ENCODE measurements at regions not wholly inside any gene's neighbourhood (a gene's known extent, or its start where the extent isn't known, plus 50 kb on each side); places are given as distances from the start of the nearest gene placed in this dataset.

DNA sequence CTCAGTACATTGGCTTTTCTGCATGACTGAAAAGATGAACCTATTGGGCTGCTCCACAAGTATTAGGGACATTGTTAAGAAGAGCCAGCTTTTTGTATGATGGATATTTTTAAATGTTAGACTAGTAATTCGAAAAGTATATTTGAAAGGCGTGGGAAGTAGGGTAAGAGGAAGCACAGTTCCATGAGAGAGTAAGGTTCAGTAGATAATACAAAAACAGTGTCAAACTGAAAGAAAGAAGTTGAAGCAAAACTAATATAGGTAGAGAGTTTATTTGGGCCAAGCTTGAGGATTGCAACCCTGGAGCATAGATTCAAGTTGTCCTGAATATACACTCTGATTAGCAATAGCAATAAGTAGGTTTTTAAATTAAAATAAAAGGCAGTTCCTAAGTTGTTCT, 193.9 kb downstream of the RASSF9 start:
- H3K4me1 ChIP-seq: no peaks in the 10 kb centered on the region
- no peaks in the 10 kb centered on the region for H3K27me3 ChIP-seq
- intact Hi-C loops (cut with DNase I): no loop called here
- H3K4me3 ChIP-seq: no peak overlapping the region
- WGBS: 88% methylated on average over 2 of the region's 2 CpGs
- DNase-seq (ENCODE audit: extremely low spot score): no peak
- H3K36me3 ChIP-seq: no peaks in the 10 kb centered on the region
- H3K9me3 ChIP-seq: no peaks in the 10 kb centered on the region
- TF ChIP-seq POLR2AphosphoS5 (IDR thresholded peaks at IDR 0.05): no peak
- TF ChIP-seq, protein P1, sequence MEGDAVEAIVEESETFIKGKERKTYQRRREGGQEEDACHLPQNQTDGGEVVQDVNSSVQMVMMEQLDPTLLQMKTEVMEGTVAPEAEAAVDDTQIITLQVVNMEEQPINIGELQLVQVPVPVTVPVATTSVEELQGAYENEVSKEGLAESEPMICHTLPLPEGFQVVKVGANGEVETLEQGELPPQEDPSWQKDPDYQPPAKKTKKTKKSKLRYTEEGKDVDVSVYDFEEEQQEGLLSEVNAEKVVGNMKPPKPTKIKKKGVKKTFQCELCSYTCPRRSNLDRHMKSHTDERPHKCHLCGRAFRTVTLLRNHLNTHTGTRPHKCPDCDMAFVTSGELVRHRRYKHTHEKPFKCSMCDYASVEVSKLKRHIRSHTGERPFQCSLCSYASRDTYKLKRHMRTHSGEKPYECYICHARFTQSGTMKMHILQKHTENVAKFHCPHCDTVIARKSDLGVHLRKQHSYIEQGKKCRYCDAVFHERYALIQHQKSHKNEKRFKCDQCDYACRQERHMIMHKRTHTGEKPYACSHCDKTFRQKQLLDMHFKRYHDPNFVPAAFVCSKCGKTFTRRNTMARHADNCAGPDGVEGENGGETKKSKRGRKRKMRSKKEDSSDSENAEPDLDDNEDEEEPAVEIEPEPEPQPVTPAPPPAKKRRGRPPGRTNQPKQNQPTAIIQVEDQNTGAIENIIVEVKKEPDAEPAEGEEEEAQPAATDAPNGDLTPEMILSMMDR (IDR thresholded peaks at IDR 0.05): no peak
- TF ChIP-seq POLR2A (IDR thresholded peaks at IDR 0.05; ENCODE audit: low read depth): no peak
- TF ChIP-seq EP300 (IDR thresholded peaks at IDR 0.05): no peak
- no peak overlapping the region for H3K27ac ChIP-seq (replicated peaks in 1 of 4)

DNA sequence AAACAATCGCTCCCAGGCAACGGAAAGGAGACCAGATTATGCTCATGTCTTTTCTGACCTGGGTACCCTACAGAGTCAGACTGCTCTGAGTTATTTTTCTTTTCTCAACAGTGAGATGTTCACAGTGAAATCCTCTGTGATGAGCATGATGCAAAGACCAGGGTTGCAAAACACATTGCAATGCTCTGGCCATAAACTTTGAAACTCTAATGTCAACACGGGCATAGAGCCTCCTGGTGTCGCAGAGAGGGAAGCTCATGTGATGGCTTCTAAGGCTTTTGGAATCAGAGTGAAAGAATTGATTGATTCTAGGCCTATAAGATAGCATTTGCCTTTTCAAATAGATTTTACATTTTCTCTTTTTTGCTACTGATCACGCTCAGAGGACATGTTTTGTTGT, 193.4 kb downstream of the RASSF9 start:
- no peaks in the 10 kb centered on the region for H3K4me1 ChIP-seq
- WGBS: 73% methylated on average over 5 of the region's 5 CpGs
- no peak for DNase-seq (ENCODE audit: extremely low spot score)
- no peak overlapping the region for H3K27ac ChIP-seq (replicated peaks in 1 of 4)
- no peaks in the 10 kb centered on the region for H3K36me3 ChIP-seq
- TF ChIP-seq POLR2AphosphoS5 (IDR thresholded peaks at IDR 0.05) (no peak), POLR2A (IDR thresholded peaks at IDR 0.05; ENCODE audit: low read depth) (no peak), EP300 (IDR thresholded peaks at IDR 0.05) (no peak)
- TF ChIP-seq, protein P1 (IDR thresholded peaks at IDR 0.05): no peak
- intact Hi-C loops (cut with DNase I): no loop called here
- no peak overlapping the region for H3K4me3 ChIP-seq
- no peaks in the 10 kb centered on the region for H3K9me3 ChIP-seq
- no peaks in the 10 kb centered on the region for H3K27me3 ChIP-seq

DNA sequence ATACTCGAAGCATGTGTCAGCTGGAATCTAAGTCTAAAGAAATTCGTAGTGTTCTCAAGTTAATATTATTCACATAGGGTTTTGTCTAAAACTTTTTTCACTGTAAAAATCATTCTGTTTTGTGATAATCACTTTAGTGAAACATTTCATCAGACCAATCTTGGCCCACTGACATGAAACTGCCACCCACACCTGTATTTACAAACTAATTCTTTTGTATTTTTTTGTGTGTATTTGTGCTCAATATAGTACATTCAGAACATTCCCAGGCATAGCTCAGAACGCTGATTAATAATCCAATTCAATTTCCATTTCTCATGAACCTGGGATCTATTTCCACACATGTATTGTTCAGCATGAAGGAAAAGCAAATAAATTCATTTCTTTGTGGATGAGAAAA, 191.7 kb downstream of the RASSF9 start:
- intact Hi-C loops (cut with DNase I): no loop called here
- Histone ChIP-seq H3K27me3 (no peaks in the 10 kb centered on the region), H3K9me3 (no peaks in the 10 kb centered on the region), H3K36me3 (no peaks in the 10 kb centered on the region), H3K4me1 (no peaks in the 10 kb centered on the region), H3K4me3 (no peak overlapping the region), H3K27ac (replicated peaks in 1 of 4) (no peak overlapping the region)
- 64% methylated on average over 3 of the region's 3 CpGs for WGBS
- TF ChIP-seq, protein P1 (IDR thresholded peaks at IDR 0.05): no peak
- no peak for TF ChIP-seq POLR2AphosphoS5 (IDR thresholded peaks at IDR 0.05)
- TF ChIP-seq EP300 (IDR thresholded peaks at IDR 0.05): no peak
- no peak for TF ChIP-seq POLR2A (IDR thresholded peaks at IDR 0.05; ENCODE audit: low read depth)
- DNase-seq (ENCODE audit: extremely low spot score): no peak

DNA sequence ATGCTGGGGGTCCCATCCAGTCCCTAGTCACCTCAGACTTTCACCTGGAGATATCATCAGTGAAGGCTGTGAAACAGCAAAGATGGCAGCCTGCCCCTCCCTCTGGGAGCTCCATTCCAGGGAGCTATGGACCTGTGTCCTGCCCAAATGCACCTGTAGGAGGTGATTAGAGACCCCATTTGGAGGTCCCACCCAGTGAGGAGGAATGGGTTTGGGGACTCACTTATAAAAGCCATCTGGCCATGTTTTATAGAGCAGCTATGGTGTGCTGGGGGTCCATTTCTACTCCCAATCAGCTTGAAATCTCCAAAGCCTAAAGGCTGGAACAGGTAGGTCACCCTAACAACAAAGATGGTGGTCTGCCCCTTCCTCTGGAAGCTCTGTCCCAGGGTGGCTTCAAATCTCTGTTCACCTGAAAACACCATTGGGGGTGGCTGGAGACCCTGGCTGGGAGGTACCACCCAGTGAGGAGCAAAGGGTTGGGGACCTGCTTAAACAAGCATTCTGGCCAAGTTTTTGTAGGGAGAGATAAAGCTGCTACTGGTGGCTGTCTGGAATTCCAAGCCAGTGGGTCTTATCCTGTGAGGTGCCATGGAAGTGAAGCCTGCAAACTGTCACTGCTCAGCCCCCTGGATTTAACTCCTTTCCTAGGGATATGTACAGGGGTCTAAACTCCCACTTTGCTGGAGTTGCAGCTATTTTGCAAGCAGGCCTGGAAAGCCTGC, 182.3 kb downstream of the RASSF9 start:
- Histone ChIP-seq H3K9me3 (peaks cover 0 to 10% (median 0%) of the 10 kb centered on the region in 4 donors), H3K4me3 (no peak overlapping the region), H3K36me3 (no peaks in the 10 kb centered on the region), H3K4me1 (no peaks in the 10 kb centered on the region), H3K27me3 (no peaks in the 10 kb centered on the region), H3K27ac (replicated peaks in 1 of 4) (no peak overlapping the region)
- no peak for DNase-seq (ENCODE audit: extremely low spot score)
- intact Hi-C loops (cut with DNase I): no loop called here
- no peak for TF ChIP-seq EP300 (IDR thresholded peaks at IDR 0.05)

DNA sequence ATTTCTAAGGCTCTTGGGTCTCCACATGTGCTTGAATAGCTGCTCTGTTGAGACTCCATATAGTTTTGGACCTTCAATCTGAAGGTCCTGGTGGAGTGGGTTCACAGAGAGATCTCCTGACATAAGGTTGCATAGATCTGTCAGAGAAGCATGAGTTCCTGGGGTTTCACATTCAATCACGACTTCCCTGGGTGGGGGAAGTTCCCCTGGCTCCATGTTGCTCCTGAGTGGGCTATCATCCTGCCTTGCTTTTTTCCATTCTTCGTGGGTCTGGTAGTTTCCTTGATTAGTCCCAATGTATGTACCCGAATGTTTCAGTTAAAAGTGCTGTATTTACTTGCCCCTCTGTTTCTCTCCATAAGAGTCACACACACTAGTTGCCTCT, 181.8 kb downstream of the RASSF9 start:
- Histone ChIP-seq H3K27me3 (no peaks in the 10 kb centered on the region), H3K9me3 (peaks cover 0 to 10% (median 0%) of the 10 kb centered on the region in 4 donors), H3K27ac (replicated peaks in 1 of 4) (no peak overlapping the region), H3K4me3 (no peak overlapping the region), H3K4me1 (no peaks in the 10 kb centered on the region), H3K36me3 (no peaks in the 10 kb centered on the region)
- TF ChIP-seq EP300 (IDR thresholded peaks at IDR 0.05) (no peak), POLR2A (IDR thresholded peaks at IDR 0.05; ENCODE audit: low read depth) (no peak), POLR2AphosphoS5 (IDR thresholded peaks at IDR 0.05) (no peak)
- TF ChIP-seq, protein P1 (IDR thresholded peaks at IDR 0.05): no peak
- intact Hi-C loops (cut with DNase I): no loop called here
- DNase-seq (ENCODE audit: extremely low spot score): no peak
- 83% methylated on average over 3 of the region's 3 CpGs for WGBS

Data from esophagus muscularis mucosa (tissue), 4 donors.